Fibroblast of upper back skin (primary cell): ENCODE measurements at regions not wholly inside any gene's neighbourhood (a gene's known extent, or its start where the extent isn't known, plus 50 kb on each side); places are given as distances from the start of the nearest gene placed in this dataset.
A peak's percentile ranks its signal among the peaks of the same experiment; 100 is the strongest.

Experiments
- DNase-seq: peaks from one replicate; pipeline ENCODE4 v3.0.0-alpha.2; 2013

- DNase-seq: no peak
These were observed 101.9 kb upstream of the C1orf21 start for GRCh38 chr1:184284900-184285299.

GRCh38 chr1:184285401-184286087 is 101.3 kb upstream of the C1orf21 start:
- DNase-seq: no peak

- DNase-seq: no peak
These were observed 99.8 kb upstream of the C1orf21 start for GRCh38 chr1:184287001-184287400.

GRCh38 chr1:184289825-184290550 is 96.8 kb upstream of the C1orf21 start:
- no peak for DNase-seq

GRCh38 chr1:184291701-184292100 is 95.1 kb upstream of the C1orf21 start:
- DNase-seq: no peak

GRCh38 chr1:184292101-184292500 is 94.7 kb upstream of the C1orf21 start:
- DNase-seq: no peak

GRCh38 chr1:184294101-184294500 is 92.7 kb upstream of the C1orf21 start:
- no peak for DNase-seq

- DNase-seq: peak; percentile 98
These were observed 90.2 kb upstream of the C1orf21 start for GRCh38 chr1:184296466-184297243.

- no peak for DNase-seq
These were observed 89.5 kb upstream of the C1orf21 start for GRCh38 chr1:184297244-184297750.

- peak; percentile 21 for DNase-seq
These were observed 88.1 kb upstream of the C1orf21 start for GRCh38 chr1:184298440-184299405.

GRCh38 chr1:184299406-184299790 is 87.4 kb upstream of the C1orf21 start:
- peak; percentile 95 for DNase-seq

GRCh38 chr1:184299796-184300195 is 87.0 kb upstream of the C1orf21 start:
- DNase-seq: no peak

GRCh38 chr1:184300446-184300845 is 86.4 kb upstream of the C1orf21 start:
- DNase-seq: peak; percentile 23

- no peak for DNase-seq
These were observed 85.6 kb upstream of the C1orf21 start for GRCh38 chr1:184301227-184301626.

GRCh38 chr1:184302346-184302745 is 84.5 kb upstream of the C1orf21 start:
- no peak for DNase-seq

- no peak for DNase-seq
These were observed 76.5 kb upstream of the C1orf21 start for GRCh38 chr1:184310157-184310819.

- DNase-seq: no peak
These were observed 75.2 kb upstream of the C1orf21 start for GRCh38 chr1:184311580-184311979.

- DNase-seq: peak; percentile 80
These were observed 71.6 kb upstream of the C1orf21 start for GRCh38 chr1:184315254-184315653.

GRCh38 chr1:184319879-184320278 is 67.0 kb upstream of the C1orf21 start:
- no peak for DNase-seq

GRCh38 chr1:184322253-184322652 is 64.6 kb upstream of the C1orf21 start:
- DNase-seq: no peak

- no peak for DNase-seq
These were observed 61.9 kb upstream of the C1orf21 start for GRCh38 chr1:184324972-184325371.

- DNase-seq: no peak
These were observed 60.6 kb upstream of the C1orf21 start for GRCh38 chr1:184326278-184326677.
